ENCODE measurements at regions not wholly inside any gene's neighbourhood (a gene's known extent, or its start where the extent isn't known, plus 50 kb on each side); places are given as distances from the start of the nearest gene placed in this dataset.
"Not testable (repeated sequence)": the region's sequence is repeated elsewhere in the genome, so short reads cannot be mapped to it uniquely, and the experiment has no call there.

- H3K27ac Mint-ChIP-seq (ENCODE audit: unreplicated experiment) = no peak overlapping the region
- no peak for DNase-seq (ENCODE audit: low spot score)
- H3K4me1 Mint-ChIP-seq (ENCODE audit: unreplicated experiment) = peaks cover 18% of the 10 kb centered on the region
- no peak overlapping the region for H3K4me3 Mint-ChIP-seq (ENCODE audit: unreplicated experiment)
- H3K27me3 Mint-ChIP-seq (ENCODE audit: unreplicated experiment) = peaks cover 16% of the 10 kb centered on the region
- peaks cover 13% of the 10 kb centered on the region for H3K36me3 Mint-ChIP-seq (ENCODE audit: low read depth, unreplicated experiment)
- no peak for TF ChIP-seq CTCF (IDR thresholded peaks at IDR 0.05; ENCODE audit: unreplicated experiment)
- H3K9me3 Mint-ChIP-seq (ENCODE audit: unreplicated experiment) = no peaks in the 10 kb centered on the region
Measured at GRCh38 chr3:13138833-13139145, 65.6 kb upstream of the IQSEC1 start.

GRCh38 chr3:13137941-13138832, 65.0 kb upstream of the IQSEC1 start:
- H3K4me1 Mint-ChIP-seq (ENCODE audit: unreplicated experiment) = peaks cover 23% of the 10 kb centered on the region

GRCh38 chr3:13136848-13137247, 63.6 kb upstream of the IQSEC1 start:
- peaks cover 34% of the 10 kb centered on the region for H3K4me1 Mint-ChIP-seq (ENCODE audit: unreplicated experiment)
- not testable (repeated sequence) for H3K27me3 Mint-ChIP-seq (ENCODE audit: unreplicated experiment); H3K9me3 Mint-ChIP-seq (ENCODE audit: unreplicated experiment); H3K4me3 Mint-ChIP-seq (ENCODE audit: unreplicated experiment); H3K27ac Mint-ChIP-seq (ENCODE audit: unreplicated experiment); H3K36me3 Mint-ChIP-seq (ENCODE audit: low read depth, unreplicated experiment); DNase-seq (ENCODE audit: low spot score)

More at GRCh38 chr3:13137941-13138832, 65.0 kb upstream of the IQSEC1 start:
- no peak for TF ChIP-seq CTCF (IDR thresholded peaks at IDR 0.05; ENCODE audit: unreplicated experiment)
- H3K4me3 Mint-ChIP-seq (ENCODE audit: unreplicated experiment) = no peak overlapping the region
- DNase-seq (ENCODE audit: low spot score) = no peak
- no peaks in the 10 kb centered on the region for H3K9me3 Mint-ChIP-seq (ENCODE audit: unreplicated experiment)
- no peak overlapping the region for H3K27ac Mint-ChIP-seq (ENCODE audit: unreplicated experiment)
- peaks cover 13% of the 10 kb centered on the region for H3K36me3 Mint-ChIP-seq (ENCODE audit: low read depth, unreplicated experiment)
- peaks cover 12% of the 10 kb centered on the region for H3K27me3 Mint-ChIP-seq (ENCODE audit: unreplicated experiment)

GRCh38 chr3:13136426-13136825, 63.2 kb upstream of the IQSEC1 start:
- TF ChIP-seq CTCF (IDR thresholded peaks at IDR 0.05; ENCODE audit: unreplicated experiment) = no peak
- peaks cover 5% of the 10 kb centered on the region for H3K27me3 Mint-ChIP-seq (ENCODE audit: unreplicated experiment)
- H3K4me1 Mint-ChIP-seq (ENCODE audit: unreplicated experiment) = peaks cover 36% of the 10 kb centered on the region
- H3K4me3 Mint-ChIP-seq (ENCODE audit: unreplicated experiment) = no peak overlapping the region
- H3K27ac Mint-ChIP-seq (ENCODE audit: unreplicated experiment) = no peak overlapping the region
- DNase-seq (ENCODE audit: low spot score) = no peak
- H3K9me3 Mint-ChIP-seq (ENCODE audit: unreplicated experiment) = no peaks in the 10 kb centered on the region
- peaks cover 9% of the 10 kb centered on the region for H3K36me3 Mint-ChIP-seq (ENCODE audit: low read depth, unreplicated experiment)

GRCh38 chr3:13135811-13136321, 62.6 kb upstream of the IQSEC1 start:
- Mint-ChIP-seq H3K4me3 (ENCODE audit: unreplicated experiment) (no peak overlapping the region), H3K4me1 (ENCODE audit: unreplicated experiment) (peaks cover 36% of the 10 kb centered on the region), H3K27me3 (ENCODE audit: unreplicated experiment) (peaks cover 2% of the 10 kb centered on the region), H3K27ac (ENCODE audit: unreplicated experiment) (no peak overlapping the region), H3K36me3 (ENCODE audit: low read depth, unreplicated experiment) (peaks cover 9% of the 10 kb centered on the region), H3K9me3 (ENCODE audit: unreplicated experiment) (no peaks in the 10 kb centered on the region)
- DNase-seq (ENCODE audit: low spot score) = no peak
- TF ChIP-seq CTCF (IDR thresholded peaks at IDR 0.05; ENCODE audit: unreplicated experiment) = no peak

All from endothelial cell (in vitro differentiated cells).